ENCODE measurements at regions not wholly inside any gene's neighbourhood (a gene's known extent, or its start where the extent isn't known, plus 50 kb on each side); places are given as distances from the start of the nearest gene placed in this dataset.

DNA sequence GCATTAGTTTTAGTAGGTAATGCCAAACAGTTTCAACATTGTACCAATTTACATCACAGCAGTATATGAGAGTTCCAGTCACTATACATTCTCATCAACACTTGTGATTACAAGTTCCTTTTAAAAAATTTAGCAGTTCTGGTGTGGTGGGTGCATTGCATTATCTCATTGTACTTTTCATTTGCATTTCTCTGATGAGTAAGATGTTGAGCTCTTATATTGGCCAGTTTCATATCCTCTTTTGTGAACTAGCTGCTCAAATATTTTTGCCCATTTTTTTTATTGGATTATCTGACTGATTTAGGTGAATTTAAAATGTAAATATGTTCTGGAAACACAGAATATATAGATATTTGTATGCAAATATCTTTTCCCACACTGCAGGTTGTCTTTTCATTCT lies 160.9 kb upstream of the NR3C1 start:
- H3K36me3 ChIP-seq (ENCODE audit: control insufficient read depth in 2 of 4, insufficient read depth in 4 of 4, low read length in 3 of 4) = no peaks in the 10 kb centered on the region
- no peak overlapping the region for H3K27ac ChIP-seq (ENCODE audit: low read depth, low read length)
- H2BK12ac ChIP-seq (ENCODE audit: low read depth, low read length) = no peak overlapping the region
- no peaks in the 10 kb centered on the region for H3K23me2 ChIP-seq (ENCODE audit: low read depth, low read length)
- H4K20me1 ChIP-seq (replicated peaks in 1 of 2; ENCODE audit: control insufficient read depth in 1 of 2, insufficient read depth in 2 of 2, low read length in 2 of 2) = no peaks in the 10 kb centered on the region
- no peaks in the 10 kb centered on the region for H3K79me1 ChIP-seq (ENCODE audit: low read depth, low read length)
- H3K56ac ChIP-seq (replicated peaks; ENCODE audit: insufficient read length, low read depth, low read length) = no peak overlapping the region
- H3K18ac ChIP-seq (ENCODE audit: extremely low read depth, low read length) = no peak overlapping the region
- no peak overlapping the region for H3K23ac ChIP-seq (ENCODE audit: insufficient read length)
- no peak overlapping the region for H2BK120ac ChIP-seq (replicated peaks; ENCODE audit: low read depth, low read length)
- no peak overlapping the region for H2BK5ac ChIP-seq (ENCODE audit: low read depth, low read length)
- H3K9me3 ChIP-seq (ENCODE audit: insufficient read depth in 2 of 2, low read depth in 1 of 2, low read length in 1 of 2) = no peaks in the 10 kb centered on the region
- H3K79me2 ChIP-seq (ENCODE audit: control insufficient read depth in 1 of 2, insufficient read depth in 2 of 2, low read length in 2 of 2) = no peaks in the 10 kb centered on the region
- no peak overlapping the region for H4K5ac ChIP-seq (ENCODE audit: insufficient read length, low read depth, low read length)
- H4K91ac ChIP-seq (replicated peaks; ENCODE audit: insufficient read length, low read length) = no peak overlapping the region
- no peak overlapping the region for H2BK15ac ChIP-seq (ENCODE audit: low read length)
- DNase-seq (ENCODE audit: low read depth in 1 of 2, low spot score in 2 of 2) (no peak), FAIRE-seq (no peak)
- no peak overlapping the region for H3K4me3 ChIP-seq (ENCODE audit: extremely low read depth in 1 of 4, insufficient read depth in 2 of 4, low read depth in 3 of 4, low read length in 4 of 4)
- CTCF ChIA-PET (ENCODE audit: partially characterized antibody) = no interaction called here
- H4K8ac ChIP-seq (ENCODE audit: extremely low read depth, insufficient read depth, low read length) = no peak overlapping the region
- TF ChIP-seq CREB1 (IDR thresholded peaks at IDR 0.05) = no peak
- TF ChIP-seq NRF1 (IDR thresholded peaks at IDR 0.05; ENCODE audit: low read depth, low read length) = no peak
- no peak overlapping the region for H3K4ac ChIP-seq (replicated peaks; ENCODE audit: insufficient read length, low read depth, low read length)
- POLR2A ChIA-PET (ENCODE audit: partially characterized antibody) = no interaction called here
- H3K27me3 ChIP-seq (replicated peaks in 1 of 4; ENCODE audit: control insufficient read depth in 3 of 4, extremely low read depth in 1 of 4, insufficient read depth in 3 of 4, low read length in 3 of 4) = no peaks in the 10 kb centered on the region
- no peak overlapping the region for H3K9ac ChIP-seq (replicated peaks in 1 of 4; ENCODE audit: extremely low read depth in 1 of 4, low read depth in 3 of 4, low read length in 3 of 4)
- H2BK20ac ChIP-seq (ENCODE audit: low read length) = no peak overlapping the region
- H3K4me1 ChIP-seq (replicated peaks in 1 of 4; ENCODE audit: control insufficient read depth in 3 of 4, insufficient read depth in 4 of 4, low read length in 3 of 4) = peaks cover 0 to 4% (median 2%) of the 10 kb centered on the region in 4 experiments; a peak in 2 of 7 replicates
- no peak overlapping the region for H3K4me2 ChIP-seq (ENCODE audit: insufficient read depth in 1 of 2, low read depth in 2 of 2, low read length in 2 of 2)
- H2AK5ac ChIP-seq (ENCODE audit: low read depth, low read length) = no peak overlapping the region
- H2AFZ ChIP-seq (ENCODE audit: low read length) = no peak overlapping the region
- no peak overlapping the region for H3K14ac ChIP-seq (ENCODE audit: insufficient read length)
